CD4-positive, alpha-beta T cell treated with Interleukin-2 at 100 ng/mL for 4 hours (primary cell): ENCODE measurements at regions not wholly inside any gene's neighbourhood (a gene's known extent, or its start where the extent isn't known, plus 50 kb on each side); places are given as distances from the start of the nearest gene placed in this dataset.

ENCODE experiments used
- DNase-seq: peaks from one replicate; pipeline ENCODE4 v3.0.0-alpha.2; 2020; ENCODE audit warnings: low spot score

- no peak for DNase-seq
Measured at GRCh38 chr6:98546376-98546775, 288.0 kb upstream of the POU3F2 start.

- DNase-seq = no peak
Measured at GRCh38 chr6:98547151-98547550, 287.2 kb upstream of the POU3F2 start.

- no peak for DNase-seq
Measured at GRCh38 chr6:98547634-98548033, 286.7 kb upstream of the POU3F2 start.

GRCh38 chr6:98548301-98548700 is 286.1 kb upstream of the POU3F2 start:
- DNase-seq = no peak

- no peak for DNase-seq
Measured at GRCh38 chr6:98560418-98560817, 274.0 kb upstream of the POU3F2 start.

- no peak for DNase-seq
Measured at GRCh38 chr6:98560841-98561240, 273.5 kb upstream of the POU3F2 start.

- no peak for DNase-seq
Measured at GRCh38 chr6:98566126-98566525, 268.2 kb upstream of the POU3F2 start.

GRCh38 chr6:98572579-98572978 is 261.8 kb upstream of the POU3F2 start:
- no peak for DNase-seq

- DNase-seq = no peak
Measured at GRCh38 chr6:98574984-98575383, 259.4 kb upstream of the POU3F2 start.

GRCh38 chr6:98576791-98577190 is 257.6 kb upstream of the POU3F2 start:
- DNase-seq = no peak

- no peak for DNase-seq
Measured at GRCh38 chr6:98578016-98578415, 256.4 kb upstream of the POU3F2 start.

- no peak for DNase-seq
Measured at GRCh38 chr6:98579079-98579478, 255.3 kb upstream of the POU3F2 start.

- DNase-seq = no peak
Measured at GRCh38 chr6:98579941-98580340, 254.4 kb upstream of the POU3F2 start.

- no peak for DNase-seq
Measured at GRCh38 chr6:98581705-98582104, 252.7 kb upstream of the POU3F2 start.

GRCh38 chr6:98583506-98583905 is 250.9 kb upstream of the POU3F2 start:
- no peak for DNase-seq

GRCh38 chr6:98586163-98586562 is 248.2 kb upstream of the POU3F2 start:
- DNase-seq = no peak

- DNase-seq = no peak
Measured at GRCh38 chr6:98587555-98587954, 246.8 kb upstream of the POU3F2 start.

- no peak for DNase-seq
Measured at GRCh38 chr6:98589536-98589935, 244.8 kb upstream of the POU3F2 start.

- no peak for DNase-seq
Measured at GRCh38 chr6:98590136-98590681, 244.2 kb upstream of the POU3F2 start.

- DNase-seq = no peak
Measured at GRCh38 chr6:98590997-98591396, 243.4 kb upstream of the POU3F2 start.

GRCh38 chr6:98593676-98594075 is 240.7 kb upstream of the POU3F2 start:
- no peak for DNase-seq

- no peak for DNase-seq
Measured at GRCh38 chr6:98601716-98602115, 232.7 kb upstream of the POU3F2 start.

GRCh38 chr6:98605705-98606104 is 228.7 kb upstream of the POU3F2 start:
- no peak for DNase-seq

- DNase-seq = no peak
Measured at GRCh38 chr6:98627129-98627775, 207.1 kb upstream of the POU3F2 start.
